Neuronal stem cell (in vitro differentiated cells): ENCODE measurements at regions not wholly inside any gene's neighbourhood (a gene's known extent, or its start where the extent isn't known, plus 50 kb on each side); places are given as distances from the start of the nearest gene placed in this dataset.

Source experiments
- DNase-seq: peaks from one replicate; pipeline ENCODE4 v3.0.0-alpha.2; 2013; ENCODE audit warnings: low spot score
- H2AFZ ChIP-seq: one replicate; pipeline ENCODE4 v1.6.1; 2013; ENCODE audit warnings: mild to moderate bottlenecking, low read length, inconsistent platforms
- H2AK5ac ChIP-seq: 2 replicates; pipeline ENCODE4 v1.6.1; 2013; ENCODE audit warnings: low read depth, mild to moderate bottlenecking, inconsistent platforms, low read length, moderate library complexity, mixed read lengths
- H2BK120ac ChIP-seq: 2 replicates; pipeline ENCODE4 v1.6.1; 2013; ENCODE audit warnings: low read depth, mild to moderate bottlenecking, inconsistent platforms, low read length, moderate library complexity, mixed read lengths
- H2BK12ac ChIP-seq: one replicate; pipeline ENCODE4 v1.6.1; 2013; ENCODE audit warnings: low read length, inconsistent platforms
- H2BK15ac ChIP-seq: 2 replicates; pipeline ENCODE4 v1.6.1; 2013; ENCODE audit warnings: mild to moderate bottlenecking, low read length, inconsistent platforms, mixed read lengths
- H2BK5ac ChIP-seq: one replicate; pipeline ENCODE4 v1.6.1; 2013; ENCODE audit warnings: inconsistent platforms, mild to moderate bottlenecking, low read length, moderate library complexity
- H3K14ac ChIP-seq: one replicate; pipeline ENCODE4 v1.6.1; 2013; ENCODE audit warnings: low read length, inconsistent platforms
- H3K18ac ChIP-seq: 2 replicates; pipeline ENCODE4 v1.6.1; 2013; ENCODE audit warnings: low read length, inconsistent platforms
- H3K23ac ChIP-seq: 2 replicates; pipeline ENCODE4 v1.6.1; 2013; ENCODE audit warnings: low read depth, mild to moderate bottlenecking, mixed read lengths, low read length, inconsistent platforms; ENCODE audit not compliant: poor library complexity
- H3K27ac ChIP-seq: replicated peaks from 3 replicates; pipeline ENCODE4 v1.5.1; 2013; ENCODE audit warnings: low read length, inconsistent platforms
- H3K27me3 ChIP-seq, 3 experiments: 2 replicates each; pipeline ENCODE4 v1.6.1; 2013; ENCODE audit warnings: low read length in 3 of 3, mild to moderate bottlenecking in 2 of 3, inconsistent platforms in 1 of 3, low read depth in 1 of 3, mixed read lengths in 1 of 3, moderate library complexity in 1 of 3; ENCODE audit not compliant: control insufficient read depth in 3 of 3, insufficient read depth in 3 of 3
- H3K36me3 ChIP-seq, 2 donors: replicated peaks in 1 of 2; 2 replicates each; pipeline ENCODE4 v1.6.1; 2013; ENCODE audit warnings: low read length in 2 of 2; ENCODE audit not compliant: control insufficient read depth in 2 of 2, insufficient read depth in 2 of 2
- H3K4ac ChIP-seq: 2 replicates; pipeline ENCODE4 v1.6.1; 2013; ENCODE audit warnings: inconsistent platforms, mild to moderate bottlenecking, low read length, moderate library complexity
- H3K4me1 ChIP-seq, 2 donors: 1 replicate in 1 of 2; 2 replicates in 1 of 2; pipeline ENCODE4 v1.6.1; 2013; ENCODE audit warnings: low read length in 2 of 2, low read depth in 1 of 2; ENCODE audit not compliant: control insufficient read depth in 2 of 2, insufficient read depth in 1 of 2
- H3K4me2 ChIP-seq: one replicate; pipeline ENCODE4 v1.6.1; 2013; ENCODE audit warnings: mild to moderate bottlenecking, low read length, inconsistent platforms; ENCODE audit not compliant: insufficient read depth, poor library complexity, severe bottlenecking
- H3K4me3 ChIP-seq, 2 donors: 2 replicates each; pipeline ENCODE4 v1.5.1; 2013; ENCODE audit warnings: low read length in 2 of 2, mild to moderate bottlenecking in 2 of 2, inconsistent platforms in 1 of 2, moderate library complexity in 1 of 2
- H3K79me1 ChIP-seq: one replicate; pipeline ENCODE4 v1.6.1; 2013; ENCODE audit warnings: low read depth, mild to moderate bottlenecking, inconsistent platforms, low read length, moderate library complexity
- H3K9ac ChIP-seq: one replicate; pipeline ENCODE4 v1.6.1; 2013; ENCODE audit warnings: mild to moderate bottlenecking, low read depth, low read length, inconsistent platforms; ENCODE audit not compliant: poor library complexity
- H3K9me3 ChIP-seq, 2 donors: replicated peaks in 1 of 2; 2 replicates each; pipeline versions ENCODE3 to v1.6.1; 2013; ENCODE audit warnings: low read length in 2 of 2, mild to moderate bottlenecking in 2 of 2, inconsistent platforms in 1 of 2, low read depth in 1 of 2, mixed read lengths in 1 of 2, moderate library complexity in 1 of 2; ENCODE audit not compliant: control insufficient read depth in 2 of 2, insufficient read depth in 1 of 2
- H4K8ac ChIP-seq: one replicate; pipeline ENCODE4 v1.6.1; 2013; ENCODE audit warnings: low read depth, mild to moderate bottlenecking, inconsistent platforms, low read length, moderate library complexity
- H4K91ac ChIP-seq: one replicate; pipeline ENCODE4 v1.6.1; 2013; ENCODE audit warnings: low read length, low read depth, mild to moderate bottlenecking, inconsistent platforms; ENCODE audit not compliant: poor library complexity
- WGBS, 2 donors: extraction: QIAGEN DNeasy Blood & Tissue Kit; methylation state at CpG; one replicate each; pipeline ENCODE4 v1.1.7; 2013; ENCODE audit warnings: missing lambda C conversion rate in 2 of 2, mixed read lengths in 1 of 2; ENCODE audit not compliant: insufficient read length in 2 of 2, insufficient replicate concordance in 1 of 2; ENCODE audit errors: extremely low coverage in 2 of 2; 5-methylcytosine and 5-hydroxymethylcytosine counted together

DNA sequence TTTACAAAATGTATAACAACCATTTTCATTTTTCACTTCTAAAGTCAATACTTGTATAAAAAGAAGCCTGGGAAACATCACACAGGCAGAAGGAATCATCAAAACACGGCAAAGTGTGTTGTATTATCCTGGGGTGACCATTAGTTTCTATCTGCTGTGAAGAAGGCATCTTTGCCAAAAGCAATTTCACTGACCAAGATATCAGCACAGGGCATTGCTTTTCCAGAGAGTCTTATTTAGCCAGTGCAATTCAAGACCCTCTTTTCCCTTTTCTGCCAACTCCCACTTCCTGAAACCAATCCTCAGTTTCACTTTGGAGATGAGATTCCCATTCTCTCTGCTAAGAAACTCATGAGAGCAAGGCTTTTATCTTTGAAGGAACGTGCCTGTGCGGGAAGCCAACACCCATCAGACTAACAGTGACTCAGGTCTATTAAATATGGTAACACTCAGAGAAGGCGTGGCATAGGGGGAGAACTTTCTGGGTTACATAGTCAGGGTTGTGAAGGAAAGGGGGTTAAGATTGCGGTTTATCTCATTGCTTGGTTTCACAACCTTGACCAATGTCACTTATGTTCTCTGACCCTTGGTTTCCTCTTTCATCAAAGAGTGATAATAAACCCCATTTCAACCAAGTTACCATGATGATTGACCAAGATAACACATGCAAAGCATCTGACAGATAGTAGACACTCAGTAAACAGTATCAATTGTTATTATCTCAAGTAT is 666.9 kb upstream of the KLF4 start:
- no peak for DNase-seq
- no peak overlapping the region for H2BK120ac ChIP-seq
- H4K91ac ChIP-seq: no peak overlapping the region
- H3K18ac ChIP-seq: no peak overlapping the region
- WGBS, 2 donors: no CpG with 5 or more reads among the region's 5 CpGs
- H3K9me3 ChIP-seq: no peaks in the 10 kb centered on the region
- H3K27me3 ChIP-seq: no peaks in the 10 kb centered on the region
- no peak overlapping the region for H3K9ac ChIP-seq
- no peak overlapping the region for H2BK5ac ChIP-seq
- no peak overlapping the region for H3K14ac ChIP-seq
- H2BK12ac ChIP-seq: no peak overlapping the region
- no peak overlapping the region for H3K23ac ChIP-seq
- H4K8ac ChIP-seq: no peak overlapping the region
- H3K4ac ChIP-seq: no peak overlapping the region
- H2AFZ ChIP-seq: no peak overlapping the region
- H3K4me2 ChIP-seq: no peak overlapping the region
- H3K4me1 ChIP-seq: no peaks in the 10 kb centered on the region
- H2BK15ac ChIP-seq: no peak overlapping the region
- H2AK5ac ChIP-seq: no peak overlapping the region
- no peaks in the 10 kb centered on the region for H3K36me3 ChIP-seq
- no peak overlapping the region for H3K27ac ChIP-seq
- H3K79me1 ChIP-seq: peaks cover 2% of the 10 kb centered on the region
- H3K4me3 ChIP-seq: no peak overlapping the region

DNA sequence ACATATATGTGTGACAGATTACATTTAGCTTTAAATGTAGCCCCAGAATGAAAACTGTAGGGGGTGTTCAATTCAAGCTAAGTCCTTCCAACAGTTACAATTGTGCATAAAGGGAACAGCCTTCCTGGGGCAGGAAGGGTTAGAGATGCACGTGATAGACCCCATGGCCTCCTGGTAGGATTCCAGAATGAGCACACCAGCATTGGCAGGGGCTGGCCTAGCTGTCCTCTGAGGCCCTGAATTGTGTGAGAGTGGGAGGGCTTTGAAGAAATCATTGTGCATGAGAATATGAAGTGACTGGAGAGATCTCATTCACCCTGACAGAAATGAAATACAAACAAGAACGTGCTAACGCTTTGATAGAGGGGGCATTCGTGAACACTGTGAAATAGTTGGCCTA is 663.8 kb upstream of the KLF4 start:
- no peak overlapping the region for H3K4me2 ChIP-seq
- no peak overlapping the region for H2BK120ac ChIP-seq
- H2AK5ac ChIP-seq: no peak overlapping the region
- no peak overlapping the region for H2BK15ac ChIP-seq
- no peaks in the 10 kb centered on the region for H3K4me1 ChIP-seq
- peaks cover 2% of the 10 kb centered on the region for H3K79me1 ChIP-seq
- no peak overlapping the region for H3K9ac ChIP-seq
- no peak for DNase-seq
- H4K91ac ChIP-seq: no peak overlapping the region
- H3K36me3 ChIP-seq: no peaks in the 10 kb centered on the region
- H2AFZ ChIP-seq: no peak overlapping the region
- no peak overlapping the region for H2BK5ac ChIP-seq
- H3K27me3 ChIP-seq: no peaks in the 10 kb centered on the region
- no peak overlapping the region for H3K14ac ChIP-seq
- H2BK12ac ChIP-seq: no peak overlapping the region
- H3K9me3 ChIP-seq: no peaks in the 10 kb centered on the region
- H3K27ac ChIP-seq: no peak overlapping the region
- no CpG with 5 or more reads among the region's 4 CpGs for WGBS, 2 donors
- H3K23ac ChIP-seq: no peak overlapping the region
- H3K4me3 ChIP-seq: no peak overlapping the region
- H3K18ac ChIP-seq: no peak overlapping the region
- H4K8ac ChIP-seq: no peak overlapping the region
- no peak overlapping the region for H3K4ac ChIP-seq

DNA sequence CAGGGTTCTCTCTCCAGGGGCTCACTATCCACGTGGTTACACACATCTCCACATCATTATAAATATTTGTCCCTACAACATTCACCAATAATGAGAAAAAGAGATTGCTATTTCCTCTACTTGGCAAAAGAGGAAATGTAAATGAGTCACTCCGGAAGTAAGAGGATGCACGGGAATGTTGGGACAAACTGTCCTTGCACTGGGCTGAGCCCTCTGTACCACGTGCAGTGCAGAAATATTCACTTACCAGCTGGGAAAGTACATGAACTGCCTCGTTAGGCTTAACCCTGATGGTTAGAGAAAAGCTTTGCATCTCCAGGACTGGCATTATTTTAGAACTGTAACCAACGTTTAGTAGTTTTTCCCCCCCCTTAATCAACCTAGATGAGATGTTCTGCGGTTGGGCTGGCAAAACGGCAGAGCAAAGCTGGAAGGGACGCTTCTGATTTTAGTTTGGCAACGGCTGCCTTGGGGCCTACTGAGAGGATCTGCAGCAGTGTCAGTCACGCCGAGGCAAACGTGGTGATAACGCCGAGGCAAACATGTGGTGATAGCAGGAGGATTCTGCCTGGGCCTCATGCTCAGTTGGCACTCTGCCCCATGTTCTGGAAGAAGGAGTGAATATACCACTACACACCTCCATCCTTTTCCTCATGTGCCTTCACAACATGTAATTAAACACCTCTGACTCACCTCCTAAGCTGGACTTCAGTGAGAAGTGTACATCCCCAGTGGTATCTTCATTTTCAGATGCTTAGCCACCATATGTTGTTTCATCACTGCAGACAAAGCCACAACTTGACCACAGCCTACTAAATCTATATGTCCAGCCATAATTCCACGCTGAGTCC is 661.4 kb upstream of the KLF4 start:
- Histone ChIP-seq H3K18ac (no peak overlapping the region), H3K14ac (no peak overlapping the region), H3K27me3 (no peaks in the 10 kb centered on the region), H3K4me1 (no peaks in the 10 kb centered on the region), H2AK5ac (no peak overlapping the region), H3K23ac (no peak overlapping the region), H2BK15ac (no peak overlapping the region), H3K4me2 (no peak overlapping the region), H2BK12ac (no peak overlapping the region), H2BK120ac (no peak overlapping the region), H3K9me3 (no peaks in the 10 kb centered on the region), H3K36me3 (no peaks in the 10 kb centered on the region), H4K8ac (no peak overlapping the region), H3K27ac (no peak overlapping the region), H3K4me3 (no peak overlapping the region), H2BK5ac (no peak overlapping the region), H3K79me1 (no peaks in the 10 kb centered on the region), H3K9ac (no peak overlapping the region), H4K91ac (no peak overlapping the region), H3K4ac (no peak overlapping the region), H2AFZ (no peak overlapping the region)
- DNase-seq: no peak
- WGBS, 2 donors: no CpG with 5 or more reads among the region's 16 CpGs

DNA sequence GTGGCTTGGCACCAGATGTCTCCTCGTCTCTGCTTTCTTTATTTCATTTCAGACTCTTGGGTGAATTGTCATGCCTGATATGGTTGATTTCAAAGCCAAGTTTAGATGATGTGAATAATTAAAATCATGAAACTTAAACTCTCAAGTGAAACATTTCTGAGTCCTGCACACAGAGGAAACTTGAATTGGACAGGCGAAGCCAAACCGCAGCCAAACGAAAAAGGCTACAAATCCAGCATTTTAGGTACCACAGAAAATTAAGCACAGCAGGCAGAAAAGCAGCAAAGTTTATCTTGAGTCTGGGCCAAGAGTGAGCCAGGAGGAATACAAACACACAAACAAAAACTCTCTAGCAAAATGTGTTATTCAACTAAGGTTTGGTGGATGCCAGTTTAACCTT is 659.8 kb upstream of the KLF4 start:
- Histone ChIP-seq H3K79me1 (no peaks in the 10 kb centered on the region), H2BK120ac (no peak overlapping the region), H3K9me3 (no peaks in the 10 kb centered on the region), H4K8ac (no peak overlapping the region), H2AFZ (no peak overlapping the region), H2BK15ac (no peak overlapping the region), H3K9ac (no peak overlapping the region), H3K4me1 (no peaks in the 10 kb centered on the region), H3K27ac (no peak overlapping the region), H3K18ac (no peak overlapping the region), H2BK12ac (no peak overlapping the region), H2BK5ac (no peak overlapping the region), H3K27me3 (no peaks in the 10 kb centered on the region), H3K36me3 (no peaks in the 10 kb centered on the region), H3K4me3 (no peak overlapping the region), H2AK5ac (no peak overlapping the region), H3K23ac (no peak overlapping the region), H3K14ac (no peak overlapping the region), H3K4ac (no peak overlapping the region), H4K91ac (no peak overlapping the region), H3K4me2 (no peak overlapping the region)
- no peak for DNase-seq
- WGBS, 2 donors: no CpG with 5 or more reads among the region's 4 CpGs
